IPS DF 6.9 (cell line): ENCODE measurements at regions not wholly inside any gene's neighbourhood (a gene's known extent, or its start where the extent isn't known, plus 50 kb on each side); places are given as distances from the start of the nearest gene placed in this dataset.

Experiments
- DNase-seq: peaks from one replicate; pipeline ENCODE4 v3.0.0-alpha.2; 2013; ENCODE audit warnings: low read depth, low spot score
- H3K27ac ChIP-seq: one replicate; pipeline ENCODE4 v1.5.1; 2013; ENCODE audit warnings: low read length, control low read depth
- H3K27me3 ChIP-seq: 2 replicates; pipeline ENCODE4 v1.6.1; 2013; ENCODE audit warnings: mild to moderate bottlenecking, low read length; ENCODE audit not compliant: control insufficient read depth, insufficient read depth
- H3K36me3 ChIP-seq: 2 replicates; pipeline ENCODE4 v1.6.1; 2013; ENCODE audit warnings: low read length; ENCODE audit not compliant: control insufficient read depth, insufficient read depth
- H3K4me1 ChIP-seq: 2 replicates; pipeline ENCODE4 v1.6.1; 2013; ENCODE audit warnings: low read length; ENCODE audit not compliant: control insufficient read depth, insufficient read depth
- H3K4me3 ChIP-seq: 2 replicates; pipeline ENCODE4 v1.5.1; 2013; ENCODE audit warnings: mild to moderate bottlenecking, low read length
- H3K9me3 ChIP-seq: 2 replicates; pipeline ENCODE4 v1.6.1; 2013; ENCODE audit warnings: low read length, inconsistent platforms; ENCODE audit not compliant: control insufficient read depth, insufficient read depth
- WGBS: extraction: QIAGEN DNeasy Blood & Tissue Kit; methylation state at CpG from one replicate; pipeline ENCODE4 v1.1.7; 2013; ENCODE audit warnings: mixed read lengths, missing lambda C conversion rate; ENCODE audit not compliant: insufficient read length, insufficient coverage; 5-methylcytosine and 5-hydroxymethylcytosine counted together

- no peaks in the 10 kb centered on the region for H3K36me3 ChIP-seq
- no peaks in the 10 kb centered on the region; the same call in 1 of the 2 replicates for H3K4me1 ChIP-seq
- DNase-seq: no peak
- no CpG with 5 or more reads among the region's 3 CpGs for WGBS
- H3K9me3 ChIP-seq: no peaks in the 10 kb centered on the region
- H3K27me3 ChIP-seq: no peaks in the 10 kb centered on the region
- H3K27ac ChIP-seq: no peak overlapping the region
- H3K4me3 ChIP-seq: no peak overlapping the region
Measured at GRCh38 chr1:198082576-198082975, 74.2 kb upstream of the NEK7 start.

- DNase-seq: no peak
- H3K36me3 ChIP-seq: no peaks in the 10 kb centered on the region
- no peak overlapping the region for H3K27ac ChIP-seq
- H3K9me3 ChIP-seq: no peaks in the 10 kb centered on the region
- no peaks in the 10 kb centered on the region for H3K27me3 ChIP-seq
- 100% methylated on average over 1 of the region's 2 CpGs for WGBS
- H3K4me3 ChIP-seq: no peak overlapping the region
- H3K4me1 ChIP-seq: no peaks in the 10 kb centered on the region; the same call in 1 of the 2 replicates
Measured at GRCh38 chr1:198083549-198083948, 73.2 kb upstream of the NEK7 start.

GRCh38 chr1:198084241-198084908, 72.4 kb upstream of the NEK7 start:
- no peaks in the 10 kb centered on the region for H3K36me3 ChIP-seq
- WGBS: no CpG with 5 or more reads among the region's 5 CpGs
- no peak overlapping the region for H3K27ac ChIP-seq
- no peaks in the 10 kb centered on the region; the same call in 1 of the 2 replicates for H3K4me1 ChIP-seq
- H3K27me3 ChIP-seq: no peaks in the 10 kb centered on the region
- no peak overlapping the region for H3K4me3 ChIP-seq
- no peaks in the 10 kb centered on the region for H3K9me3 ChIP-seq
- no peak for DNase-seq

GRCh38 chr1:198086051-198086745, 70.6 kb upstream of the NEK7 start:
- Histone ChIP-seq H3K36me3 (no peaks in the 10 kb centered on the region), H3K4me3 (no peak overlapping the region), H3K27me3 (no peaks in the 10 kb centered on the region), H3K27ac (no peak overlapping the region), H3K9me3 (no peaks in the 10 kb centered on the region), H3K4me1 (no peaks in the 10 kb centered on the region; the same call in 1 of the 2 replicates)
- no CpG with 5 or more reads among the region's 1 CpG for WGBS
- DNase-seq: no peak

- Histone ChIP-seq H3K36me3 (no peaks in the 10 kb centered on the region), H3K27me3 (no peaks in the 10 kb centered on the region), H3K4me3 (no peak overlapping the region), H3K9me3 (no peaks in the 10 kb centered on the region), H3K4me1 (no peaks in the 10 kb centered on the region; the same call in 1 of the 2 replicates), H3K27ac (no peak overlapping the region)
- no peak for DNase-seq
- 100% methylated on average over 1 of the region's 1 CpG for WGBS
Measured at GRCh38 chr1:198087831-198088230, 69.0 kb upstream of the NEK7 start.

GRCh38 chr1:198088360-198089071, 68.3 kb upstream of the NEK7 start:
- H3K9me3 ChIP-seq: no peaks in the 10 kb centered on the region
- WGBS: no CpG with 5 or more reads among the region's 4 CpGs
- no peaks in the 10 kb centered on the region for H3K27me3 ChIP-seq
- H3K4me3 ChIP-seq: no peak overlapping the region
- H3K4me1 ChIP-seq: no peaks in the 10 kb centered on the region; the same call in 1 of the 2 replicates
- H3K27ac ChIP-seq: no peak overlapping the region
- DNase-seq: no peak
- no peaks in the 10 kb centered on the region for H3K36me3 ChIP-seq

- no peaks in the 10 kb centered on the region for H3K9me3 ChIP-seq
- H3K4me3 ChIP-seq: no peak overlapping the region
- no peaks in the 10 kb centered on the region for H3K27me3 ChIP-seq
- H3K4me1 ChIP-seq: 0 out of 2 replicates have a peak, but pooled peaks cover 1% of the 10 kb centered on the region
- no peak overlapping the region for H3K27ac ChIP-seq
- no peaks in the 10 kb centered on the region for H3K36me3 ChIP-seq
- DNase-seq: no peak
- no CpG with 5 or more reads among the region's 2 CpGs for WGBS
Measured at GRCh38 chr1:198096390-198096789, 60.4 kb upstream of the NEK7 start.

- no peaks in the 10 kb centered on the region for H3K27me3 ChIP-seq
- no peak for DNase-seq
- H3K4me3 ChIP-seq: no peak overlapping the region
- H3K4me1 ChIP-seq: 0 out of 2 replicates have a peak, but pooled peaks cover 1% of the 10 kb centered on the region
- no peak overlapping the region for H3K27ac ChIP-seq
- H3K9me3 ChIP-seq: no peaks in the 10 kb centered on the region
- no peaks in the 10 kb centered on the region for H3K36me3 ChIP-seq
Measured at GRCh38 chr1:198099755-198100154, 57.0 kb upstream of the NEK7 start.

- no peak overlapping the region for H3K4me3 ChIP-seq
- no peaks in the 10 kb centered on the region for H3K27me3 ChIP-seq
- no CpG with 5 or more reads among the region's 4 CpGs for WGBS
- H3K36me3 ChIP-seq: no peaks in the 10 kb centered on the region
- no peak overlapping the region for H3K27ac ChIP-seq
- no peaks in the 10 kb centered on the region for H3K9me3 ChIP-seq
- H3K4me1 ChIP-seq: no peaks in the 10 kb centered on the region
- no peak for DNase-seq
Measured at GRCh38 chr1:198101716-198102453, 54.9 kb upstream of the NEK7 start.

GRCh38 chr1:198102454-198102827, 54.4 kb upstream of the NEK7 start:
- Histone ChIP-seq H3K4me1 (no peaks in the 10 kb centered on the region), H3K27me3 (no peaks in the 10 kb centered on the region), H3K4me3 (no peak overlapping the region), H3K9me3 (no peaks in the 10 kb centered on the region), H3K36me3 (no peaks in the 10 kb centered on the region), H3K27ac (no peak overlapping the region)
- no CpG with 5 or more reads among the region's 1 CpG for WGBS
- no peak for DNase-seq
